Esophagus squamous epithelium (tissue), 4 donors: ENCODE measurements at regions not wholly inside any gene's neighbourhood (a gene's known extent, or its start where the extent isn't known, plus 50 kb on each side); places are given as distances from the start of the nearest gene placed in this dataset.

ENCODE experiments used
- CTCF ChIP-seq, 6 experiments: fragments of 450-650 bp in 4 of 6; fragments of 200-600 bp in 2 of 6; sonication (generic) in 2 of 6; IDR thresholded peaks; one replicate each; pipeline ENCODE4 v1.5.1; 2016 to 2019; ENCODE audit warnings: antibody characterized with exemption in 6 of 6, mild to moderate bottlenecking in 4 of 6, moderate library complexity in 4 of 6
- POLR2A ChIP-seq, 4 donors: fragments of 450-650 bp; IDR thresholded peaks; one replicate each; pipeline ENCODE4 v1.6.1; 2017; ENCODE audit warnings: antibody characterized with exemption in 4 of 4, mild to moderate bottlenecking in 4 of 4, moderate library complexity in 3 of 4

- no peak for TF ChIP-seq CTCF (IDR thresholded peaks at IDR 0.05)
- TF ChIP-seq POLR2A (IDR thresholded peaks at IDR 0.05): no peak
These were observed 729.1 kb upstream of the HS3ST5 start for GRCh38 chr6:115071962-115072361.
